ENCODE measurements at regions not wholly inside any gene's neighbourhood (a gene's known extent, or its start where the extent isn't known, plus 50 kb on each side); places are given as distances from the start of the nearest gene placed in this dataset.

GRCh38 chr10:36007369-36007768 is 365.3 kb upstream of the FZD8 start:
- H3F3A ChIP-seq (ENCODE audit: insufficient read depth, low read length): no peaks in the 10 kb centered on the region
- H3K27ac ChIP-seq (ENCODE audit: low read length): no peak overlapping the region
- no peaks in the 10 kb centered on the region for H3K9me3 ChIP-seq (replicated peaks; ENCODE audit: insufficient read depth, low read length)
- no peak overlapping the region for H3K4me2 ChIP-seq (ENCODE audit: low read depth, low read length)
- H4K20me1 ChIP-seq (ENCODE audit: insufficient read depth, low read length): no peaks in the 10 kb centered on the region
- no peak for TF ChIP-seq CTCF (IDR thresholded peaks at IDR 0.05; ENCODE audit: low read length)
- no peak for TF ChIP-seq EZH2 (optimal IDR thresholded peaks at IDR 0.05; ENCODE audit: low read depth, low read length)
- no peak for TF ChIP-seq EZH2phosphoT487 (IDR thresholded peaks at IDR 0.05; ENCODE audit: low read length)
- H3K4me3 ChIP-seq (ENCODE audit: low read length): no peak overlapping the region
- H3K9me2 ChIP-seq (replicated peaks; ENCODE audit: insufficient read depth, low read length): no peaks in the 10 kb centered on the region
- H3K4me1 ChIP-seq (ENCODE audit: low read length): no peaks in the 10 kb centered on the region
- H3K9ac ChIP-seq (ENCODE audit: low read length): no peak overlapping the region
- H2AFZ ChIP-seq (ENCODE audit: low read length): no peak overlapping the region
- no peak for DNase-seq
- H3K27me3 ChIP-seq (replicated peaks; ENCODE audit: insufficient read depth, low read length): no peaks in the 10 kb centered on the region
- no peaks in the 10 kb centered on the region for H3K79me2 ChIP-seq (ENCODE audit: low read length)
- H3K36me3 ChIP-seq (replicated peaks; ENCODE audit: insufficient read depth, low read length): no peaks in the 10 kb centered on the region

- H3K4me1 ChIP-seq (ENCODE audit: low read length): no peaks in the 10 kb centered on the region
- no peak overlapping the region for H2AFZ ChIP-seq (ENCODE audit: low read length)
- no peaks in the 10 kb centered on the region for H3F3A ChIP-seq (ENCODE audit: insufficient read depth, low read length)
- H3K9ac ChIP-seq (ENCODE audit: low read length): no peak overlapping the region
- H3K27ac ChIP-seq (ENCODE audit: low read length): no peak overlapping the region
- H3K36me3 ChIP-seq (replicated peaks; ENCODE audit: insufficient read depth, low read length): no peaks in the 10 kb centered on the region
- no peaks in the 10 kb centered on the region for H3K9me3 ChIP-seq (replicated peaks; ENCODE audit: insufficient read depth, low read length)
- H3K79me2 ChIP-seq (ENCODE audit: low read length): no peaks in the 10 kb centered on the region
- no peaks in the 10 kb centered on the region for H3K27me3 ChIP-seq (replicated peaks; ENCODE audit: insufficient read depth, low read length)
- H3K9me2 ChIP-seq (replicated peaks; ENCODE audit: insufficient read depth, low read length): no peaks in the 10 kb centered on the region
- no peak overlapping the region for H3K4me3 ChIP-seq (ENCODE audit: low read length)
- TF ChIP-seq EZH2 (optimal IDR thresholded peaks at IDR 0.05; ENCODE audit: low read depth, low read length) (no peak), CTCF (IDR thresholded peaks at IDR 0.05; ENCODE audit: low read length) (no peak), EZH2phosphoT487 (IDR thresholded peaks at IDR 0.05; ENCODE audit: low read length) (no peak)
- DNase-seq: no peak
- no peak overlapping the region for H3K4me2 ChIP-seq (ENCODE audit: low read depth, low read length)
- H4K20me1 ChIP-seq (ENCODE audit: insufficient read depth, low read length): no peaks in the 10 kb centered on the region
These were observed 361.6 kb upstream of the FZD8 start for GRCh38 chr10:36003688-36004087.

- Histone ChIP-seq H3K9me2 (replicated peaks; ENCODE audit: insufficient read depth, low read length) (no peaks in the 10 kb centered on the region), H2AFZ (ENCODE audit: low read length) (no peak overlapping the region), H3K36me3 (replicated peaks; ENCODE audit: insufficient read depth, low read length) (no peaks in the 10 kb centered on the region), H3K9ac (ENCODE audit: low read length) (no peak overlapping the region), H4K20me1 (ENCODE audit: insufficient read depth, low read length) (no peaks in the 10 kb centered on the region), H3F3A (ENCODE audit: insufficient read depth, low read length) (no peaks in the 10 kb centered on the region), H3K27ac (ENCODE audit: low read length) (no peak overlapping the region), H3K4me3 (ENCODE audit: low read length) (no peak overlapping the region), H3K27me3 (replicated peaks; ENCODE audit: insufficient read depth, low read length) (no peaks in the 10 kb centered on the region), H3K4me1 (ENCODE audit: low read length) (no peaks in the 10 kb centered on the region), H3K9me3 (replicated peaks; ENCODE audit: insufficient read depth, low read length) (no peaks in the 10 kb centered on the region), H3K4me2 (ENCODE audit: low read depth, low read length) (no peak overlapping the region), H3K79me2 (ENCODE audit: low read length) (no peaks in the 10 kb centered on the region)
- DNase-seq: no peak
- TF ChIP-seq EZH2 (optimal IDR thresholded peaks at IDR 0.05; ENCODE audit: low read depth, low read length) (no peak), CTCF (IDR thresholded peaks at IDR 0.05; ENCODE audit: low read length) (no peak), EZH2phosphoT487 (IDR thresholded peaks at IDR 0.05; ENCODE audit: low read length) (no peak)
These were observed 361.0 kb upstream of the FZD8 start for GRCh38 chr10:36003031-36003600.

Data from MM.1S (cell line).